Activated B cell treated with CpG ODN at 0.5 μM for 24 hours (primary cell): ENCODE measurements at regions not wholly inside any gene's neighbourhood (a gene's known extent, or its start where the extent isn't known, plus 50 kb on each side); places are given as distances from the start of the nearest gene placed in this dataset.

ENCODE experiments used
- ATAC-seq: fragments of 200-7000 bp; cut with Tn5 transposase; one replicate; pipeline ENCODE4 v1.10.0; 2021; ENCODE audit warnings: low read depth, mild to moderate bottlenecking, moderate library complexity
- CTCF ChIA-PET: fragments of 350-600 bp; sonication (Branson Sonifier 250); formaldehyde crosslinking; loops from one replicate; lab custom pipeline; 2021; ENCODE audit warnings: antibody characterized with exemption; lab: Charles Lee
- POLR2A ChIA-PET: fragments of 350-600 bp; sonication (Branson Sonifier 250); formaldehyde crosslinking; loops from one replicate; lab custom pipeline; 2021; ENCODE audit warnings: antibody characterized with exemption; lab: Charles Lee
- DNase-seq: peaks from one replicate; pipeline ENCODE4 v3.0.0; 2022
- H3K27ac Mint-ChIP-seq: one replicate; pipeline ENCODE4 v1.8.0; 2020; ENCODE audit warnings: mixed read lengths
- H3K27me3 Mint-ChIP-seq: one replicate; pipeline ENCODE4 v1.8.0; 2021; ENCODE audit warnings: mixed read lengths
- H3K36me3 Mint-ChIP-seq: one replicate; pipeline ENCODE4 v1.8.0; 2021; ENCODE audit warnings: low read depth, mixed read lengths
- H3K4me1 Mint-ChIP-seq: one replicate; pipeline ENCODE4 v1.8.0; 2021; ENCODE audit warnings: mixed read lengths
- H3K4me3 Mint-ChIP-seq: one replicate; pipeline ENCODE4 v1.8.0; 2020; ENCODE audit warnings: mild to moderate bottlenecking, mixed read lengths
- H3K9me3 Mint-ChIP-seq: one replicate; pipeline ENCODE4 v1.8.0; 2020; ENCODE audit warnings: mixed read lengths
- intact Hi-C: fragments of 100-400 bp; cut with micrococcal nuclease; formaldehyde crosslinking; loops from one replicate; pipeline ENCODE4 v1.15.1; 2024
- TF ChIP-seq, protein P1 (sequence below): fragments of 200-600 bp; IDR thresholded peaks from one replicate; pipeline ENCODE4 v1.8.0; 2022; ENCODE audit warnings: antibody characterized with exemption, mild to moderate bottlenecking

DNA sequence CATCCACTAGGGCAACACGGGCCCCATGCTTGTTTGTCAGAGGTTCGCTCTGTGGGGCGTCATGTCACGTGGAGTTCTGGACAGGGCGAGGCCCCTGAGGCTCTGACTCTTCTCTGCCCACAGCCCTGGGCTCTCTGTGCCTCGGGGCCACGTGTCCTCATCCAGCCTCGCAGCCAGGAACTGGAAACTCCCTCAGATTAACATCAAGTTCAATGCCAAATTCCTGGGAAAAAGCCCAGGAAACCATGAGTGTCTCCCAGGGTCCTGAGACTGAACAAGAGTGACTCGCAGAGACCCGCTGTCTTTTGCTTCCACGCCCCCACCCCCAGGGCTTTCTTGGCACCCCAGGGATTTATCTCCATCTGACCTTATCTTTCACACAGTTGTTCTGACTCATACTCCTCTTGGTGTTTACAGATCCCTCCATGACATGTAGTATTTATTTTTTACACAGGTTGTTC lies 174.0 kb upstream of the PIEZO2 start:
- CTCF ChIA-PET = no interaction called here
- Mint-ChIP-seq H3K9me3 (no peaks in the 10 kb centered on the region), H3K4me3 (no peak overlapping the region), H3K27ac (no peak overlapping the region), H3K36me3 (no peaks in the 10 kb centered on the region), H3K4me1 (no peaks in the 10 kb centered on the region), H3K27me3 (peaks cover 1% of the 10 kb centered on the region)
- ATAC-seq = no peak
- TF ChIP-seq, protein P1, sequence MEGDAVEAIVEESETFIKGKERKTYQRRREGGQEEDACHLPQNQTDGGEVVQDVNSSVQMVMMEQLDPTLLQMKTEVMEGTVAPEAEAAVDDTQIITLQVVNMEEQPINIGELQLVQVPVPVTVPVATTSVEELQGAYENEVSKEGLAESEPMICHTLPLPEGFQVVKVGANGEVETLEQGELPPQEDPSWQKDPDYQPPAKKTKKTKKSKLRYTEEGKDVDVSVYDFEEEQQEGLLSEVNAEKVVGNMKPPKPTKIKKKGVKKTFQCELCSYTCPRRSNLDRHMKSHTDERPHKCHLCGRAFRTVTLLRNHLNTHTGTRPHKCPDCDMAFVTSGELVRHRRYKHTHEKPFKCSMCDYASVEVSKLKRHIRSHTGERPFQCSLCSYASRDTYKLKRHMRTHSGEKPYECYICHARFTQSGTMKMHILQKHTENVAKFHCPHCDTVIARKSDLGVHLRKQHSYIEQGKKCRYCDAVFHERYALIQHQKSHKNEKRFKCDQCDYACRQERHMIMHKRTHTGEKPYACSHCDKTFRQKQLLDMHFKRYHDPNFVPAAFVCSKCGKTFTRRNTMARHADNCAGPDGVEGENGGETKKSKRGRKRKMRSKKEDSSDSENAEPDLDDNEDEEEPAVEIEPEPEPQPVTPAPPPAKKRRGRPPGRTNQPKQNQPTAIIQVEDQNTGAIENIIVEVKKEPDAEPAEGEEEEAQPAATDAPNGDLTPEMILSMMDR = no peak
- POLR2A ChIA-PET = no interaction called here
- intact Hi-C loops = no loop called here
- DNase-seq = no peak

DNA sequence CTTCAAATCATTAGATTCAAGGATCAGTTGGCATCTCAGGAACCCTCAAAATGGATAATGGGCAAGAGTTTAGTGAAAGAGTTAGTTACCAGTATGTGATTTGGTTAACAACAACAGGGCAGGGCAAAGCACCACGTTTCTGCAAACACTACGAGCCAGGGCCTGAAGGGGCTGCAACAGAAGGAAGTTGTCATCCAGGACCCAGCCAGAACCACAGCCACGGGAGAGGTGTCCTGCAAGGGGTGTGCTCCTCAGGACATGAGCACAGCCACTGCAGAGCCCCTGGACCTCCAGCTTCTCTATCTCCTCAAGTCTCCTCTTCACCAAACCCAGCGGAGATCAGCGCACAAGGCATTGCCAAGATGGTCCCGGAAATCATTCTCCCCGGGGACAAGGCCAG lies 173.3 kb upstream of the PIEZO2 start:
- intact Hi-C loops = no loop called here
- Mint-ChIP-seq H3K27ac (no peak overlapping the region), H3K4me3 (no peak overlapping the region), H3K4me1 (no peaks in the 10 kb centered on the region), H3K9me3 (no peaks in the 10 kb centered on the region), H3K27me3 (peaks cover 2% of the 10 kb centered on the region), H3K36me3 (no peaks in the 10 kb centered on the region)
- ATAC-seq = no peak
- no peak for DNase-seq
- ChIA-PET CTCF (no interaction called here), POLR2A (no interaction called here)
- TF ChIP-seq, protein P1 = no peak

DNA sequence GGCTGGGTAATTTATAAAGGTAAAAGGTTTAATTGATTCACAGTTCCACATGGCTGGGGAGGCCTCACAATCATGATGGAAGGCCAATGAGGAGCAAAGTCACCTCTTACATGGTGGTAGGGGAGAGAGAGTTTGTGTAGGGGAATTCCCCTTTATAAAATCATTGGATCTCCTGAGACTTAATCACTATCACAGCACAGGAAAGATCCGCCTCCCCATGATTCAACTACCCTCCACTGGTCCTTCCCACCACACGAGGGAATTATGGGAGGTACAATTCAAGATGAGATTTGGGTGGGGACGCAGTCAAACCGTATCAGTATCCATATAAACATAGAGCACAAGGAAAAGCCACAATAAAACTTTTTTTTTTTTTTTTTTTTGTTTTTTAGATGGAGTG lies 172.6 kb upstream of the PIEZO2 start:
- ChIA-PET POLR2A (no interaction called here), CTCF (no interaction called here)
- ATAC-seq (no peak), DNase-seq (no peak)
- H3K9me3 Mint-ChIP-seq = no peaks in the 10 kb centered on the region
- no peak overlapping the region for H3K27ac Mint-ChIP-seq
- no peaks in the 10 kb centered on the region for H3K36me3 Mint-ChIP-seq
- H3K4me1 Mint-ChIP-seq = no peaks in the 10 kb centered on the region
- no peak overlapping the region for H3K4me3 Mint-ChIP-seq
- intact Hi-C loops = no loop called here
- TF ChIP-seq, protein P1 = no peak
- peaks cover 3% of the 10 kb centered on the region for H3K27me3 Mint-ChIP-seq

DNA sequence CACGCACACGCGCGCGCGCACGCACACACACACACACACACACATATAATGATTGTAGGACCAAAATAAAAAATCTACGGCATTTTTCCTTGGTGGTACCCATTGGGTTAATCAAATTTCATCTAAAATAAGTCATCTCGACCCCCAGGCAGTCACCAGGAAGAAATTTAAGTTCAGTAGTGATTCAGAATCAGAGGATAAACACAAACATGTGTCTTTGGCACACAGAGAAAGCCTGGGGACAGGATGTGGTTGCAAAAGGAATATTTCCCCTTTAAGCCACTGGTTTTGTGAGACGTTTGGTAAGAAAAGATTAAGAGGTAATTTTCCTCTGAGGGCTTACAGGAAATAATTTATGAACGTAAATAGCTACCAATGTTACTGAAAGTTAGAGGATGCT lies 171.6 kb upstream of the PIEZO2 start:
- Mint-ChIP-seq H3K4me1 (no peaks in the 10 kb centered on the region), H3K4me3 (no peak overlapping the region), H3K27me3 (peaks cover 3% of the 10 kb centered on the region), H3K9me3 (no peaks in the 10 kb centered on the region), H3K36me3 (no peaks in the 10 kb centered on the region), H3K27ac (no peak overlapping the region)
- DNase-seq (no peak), ATAC-seq (no peak)
- POLR2A ChIA-PET = no interaction called here
- TF ChIP-seq, protein P1 = no peak
- intact Hi-C loops = no loop called here
- CTCF ChIA-PET = no interaction called here

DNA sequence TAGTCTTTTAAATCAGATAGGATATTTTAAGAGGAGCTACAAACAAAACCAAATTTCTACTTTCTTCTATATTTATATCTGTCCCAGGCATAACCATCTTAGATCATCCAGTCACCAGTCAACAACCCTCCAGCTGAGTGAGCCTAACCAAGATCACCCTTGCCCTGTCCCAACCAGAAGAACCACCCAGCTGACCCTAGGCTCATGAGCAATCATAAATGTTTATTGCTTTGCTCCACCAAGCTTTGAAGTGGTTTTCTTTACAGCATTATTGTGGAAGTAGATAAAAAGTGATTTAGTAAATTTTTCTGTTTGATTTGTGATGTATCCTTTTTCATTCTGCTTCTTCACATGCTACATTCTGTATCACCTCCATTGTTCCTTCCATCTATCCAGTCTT lies 167.2 kb upstream of the PIEZO2 start:
- no peak overlapping the region for H3K4me3 Mint-ChIP-seq
- TF ChIP-seq, protein P1 = no peak
- no peak for ATAC-seq
- H3K36me3 Mint-ChIP-seq = no peaks in the 10 kb centered on the region
- no peak overlapping the region for H3K27ac Mint-ChIP-seq
- H3K9me3 Mint-ChIP-seq = no peaks in the 10 kb centered on the region
- H3K4me1 Mint-ChIP-seq = no peaks in the 10 kb centered on the region
- DNase-seq = no peak
- CTCF ChIA-PET = no interaction called here
- intact Hi-C loops = no loop called here
- POLR2A ChIA-PET = no interaction called here
- H3K27me3 Mint-ChIP-seq = peaks cover 3% of the 10 kb centered on the region
